Body of pancreas (tissue), 4 donors: ENCODE measurements at regions not wholly inside any gene's neighbourhood (a gene's known extent, or its start where the extent isn't known, plus 50 kb on each side); places are given as distances from the start of the nearest gene placed in this dataset.

ENCODE experiments used
- ATAC-seq: fragments of 150-250 bp; one replicate; pipeline ENCODE4 v1.9.1; 2016
- DNase-seq, 4 donors: peaks; one replicate each; pipeline ENCODE4 v3.0.0-alpha.2; 2019
- H3K27ac ChIP-seq, 4 donors: fragments of 200-600 bp; sonication (generic); 1 replicate in 3 of 4; 2 replicates in 1 of 4; pipeline versions ENCODE4 v1.5.1 to v1.6.1; 2016 to 2019; ENCODE audit warnings: mild to moderate bottlenecking in 1 of 4, mixed read lengths in 1 of 4, moderate library complexity in 1 of 4
- H3K27me3 ChIP-seq, 2 donors: fragments of 200-600 bp; sonication (generic); one replicate each; pipeline ENCODE4 v1.6.0; 2016; ENCODE audit warnings: mild to moderate bottlenecking in 1 of 2
- H3K36me3 ChIP-seq, 2 donors: fragments of 200-600 bp; sonication (generic); replicated peaks in 1 of 2; 2 replicates each; pipeline ENCODE4 v1.5.1; 2016; ENCODE audit warnings: low read depth in 2 of 2; ENCODE audit not compliant: insufficient read depth in 1 of 2
- H3K4me1 ChIP-seq: fragments of 200-600 bp; sonication (generic); one replicate; pipeline ENCODE4 v1.6.0; 2016
- H3K4me3 ChIP-seq, 2 donors: fragments of 200-600 bp; sonication (generic); 1 replicate in 1 of 2; 2 replicates in 1 of 2; pipeline ENCODE4 v1.5.1; 2016 to 2019
- H3K9me3 ChIP-seq, 3 donors: fragments of 200-600 bp; sonication (generic); 1 replicate in 2 of 3; 2 replicates in 1 of 3; pipeline ENCODE4 v1.5.1; 2016
- POLR2A ChIP-seq, 3 donors: fragments of 450-650 bp; IDR thresholded peaks; one replicate each; pipeline ENCODE4 v1.6.1; 2016; ENCODE audit warnings: antibody characterized with exemption in 3 of 3, mild to moderate bottlenecking in 2 of 3
- WGBS, 2 donors: methylation state at CpG; one replicate each; pipeline ENCODE4 v1.1.5; 2017; 5-methylcytosine and 5-hydroxymethylcytosine counted together
- intact Hi-C: fragments of 100-400 bp; cut with DNase I; formaldehyde crosslinking; loops from one replicate; pipeline ENCODE4 v1.15.1; 2023
- TF ChIP-seq, protein P1 (sequence below), 7 experiments: fragments of 450-650 bp in 4 of 7; fragments of 200-600 bp in 3 of 7; sonication (generic) in 3 of 7; IDR thresholded peaks; one replicate each; pipeline ENCODE4 v1.5.1; 2016 to 2019; ENCODE audit warnings: antibody characterized with exemption in 7 of 7

DNA sequence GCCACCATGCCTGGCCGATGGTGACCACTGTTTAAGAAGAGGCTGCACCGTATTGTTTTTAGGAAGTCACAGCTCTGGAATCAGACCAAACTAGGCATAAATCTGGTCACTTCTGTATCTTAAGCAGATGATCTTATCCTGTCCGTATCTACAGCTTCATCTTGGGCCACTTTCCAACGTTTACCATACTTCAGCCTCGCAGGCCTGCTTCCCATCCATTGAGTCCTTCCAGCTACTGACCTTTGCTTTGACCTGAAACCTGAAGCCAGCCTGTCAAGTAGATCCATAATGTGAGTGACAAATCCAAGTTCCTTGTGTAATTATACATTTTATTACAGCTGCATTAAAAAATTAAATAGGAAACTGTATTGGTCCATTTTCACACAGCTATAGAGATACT, 1033.0 kb downstream of the CDH11 start:
- H3K4me3 ChIP-seq = no peak overlapping the region
- H3K27me3 ChIP-seq = no peaks in the 10 kb centered on the region
- 52 to 69% methylated on average over 5 of the region's 5 CpGs for WGBS, 2 donors
- no peak overlapping the region for H3K27ac ChIP-seq
- H3K4me1 ChIP-seq = no peaks in the 10 kb centered on the region
- no peaks in the 10 kb centered on the region for H3K9me3 ChIP-seq
- H3K36me3 ChIP-seq = no peaks in the 10 kb centered on the region
- intact Hi-C loops = no loop called here
- TF ChIP-seq, protein P1, sequence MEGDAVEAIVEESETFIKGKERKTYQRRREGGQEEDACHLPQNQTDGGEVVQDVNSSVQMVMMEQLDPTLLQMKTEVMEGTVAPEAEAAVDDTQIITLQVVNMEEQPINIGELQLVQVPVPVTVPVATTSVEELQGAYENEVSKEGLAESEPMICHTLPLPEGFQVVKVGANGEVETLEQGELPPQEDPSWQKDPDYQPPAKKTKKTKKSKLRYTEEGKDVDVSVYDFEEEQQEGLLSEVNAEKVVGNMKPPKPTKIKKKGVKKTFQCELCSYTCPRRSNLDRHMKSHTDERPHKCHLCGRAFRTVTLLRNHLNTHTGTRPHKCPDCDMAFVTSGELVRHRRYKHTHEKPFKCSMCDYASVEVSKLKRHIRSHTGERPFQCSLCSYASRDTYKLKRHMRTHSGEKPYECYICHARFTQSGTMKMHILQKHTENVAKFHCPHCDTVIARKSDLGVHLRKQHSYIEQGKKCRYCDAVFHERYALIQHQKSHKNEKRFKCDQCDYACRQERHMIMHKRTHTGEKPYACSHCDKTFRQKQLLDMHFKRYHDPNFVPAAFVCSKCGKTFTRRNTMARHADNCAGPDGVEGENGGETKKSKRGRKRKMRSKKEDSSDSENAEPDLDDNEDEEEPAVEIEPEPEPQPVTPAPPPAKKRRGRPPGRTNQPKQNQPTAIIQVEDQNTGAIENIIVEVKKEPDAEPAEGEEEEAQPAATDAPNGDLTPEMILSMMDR (IDR thresholded peaks at IDR 0.05) = no peak
- ATAC-seq (no peak), DNase-seq (no peak)

DNA sequence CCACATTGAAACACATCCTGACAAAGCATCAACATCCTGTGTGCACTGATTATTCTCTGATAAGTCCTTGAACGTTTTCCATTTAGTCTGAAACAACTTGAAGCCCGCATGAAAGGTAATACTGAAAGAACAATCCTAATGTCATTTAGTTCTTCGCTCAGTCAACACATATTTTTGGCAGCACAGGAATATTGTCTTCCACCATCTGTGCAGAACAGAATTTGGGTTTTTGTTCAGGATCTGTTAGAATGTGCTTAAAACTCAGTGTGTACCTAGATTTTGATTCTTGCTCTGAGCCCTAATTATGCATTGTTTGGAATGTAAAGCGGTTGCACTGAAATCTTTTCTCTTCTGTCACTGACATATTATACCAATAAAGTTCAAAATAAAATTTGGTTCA, 1036.6 kb downstream of the CDH11 start:
- H3K27ac ChIP-seq = no peak overlapping the region
- no peaks in the 10 kb centered on the region for H3K27me3 ChIP-seq
- H3K36me3 ChIP-seq = no peaks in the 10 kb centered on the region
- no peaks in the 10 kb centered on the region for H3K9me3 ChIP-seq
- TF ChIP-seq, protein P1 (IDR thresholded peaks at IDR 0.05) = no peak
- no peak for TF ChIP-seq POLR2A (IDR thresholded peaks at IDR 0.05)
- no peak for DNase-seq
- no peak overlapping the region for H3K4me3 ChIP-seq
- 56 to 63% methylated on average over 4 of the region's 4 CpGs for WGBS, 2 donors
- ATAC-seq = no peak
- H3K4me1 ChIP-seq = no peaks in the 10 kb centered on the region
- intact Hi-C loops = no loop called here

DNA sequence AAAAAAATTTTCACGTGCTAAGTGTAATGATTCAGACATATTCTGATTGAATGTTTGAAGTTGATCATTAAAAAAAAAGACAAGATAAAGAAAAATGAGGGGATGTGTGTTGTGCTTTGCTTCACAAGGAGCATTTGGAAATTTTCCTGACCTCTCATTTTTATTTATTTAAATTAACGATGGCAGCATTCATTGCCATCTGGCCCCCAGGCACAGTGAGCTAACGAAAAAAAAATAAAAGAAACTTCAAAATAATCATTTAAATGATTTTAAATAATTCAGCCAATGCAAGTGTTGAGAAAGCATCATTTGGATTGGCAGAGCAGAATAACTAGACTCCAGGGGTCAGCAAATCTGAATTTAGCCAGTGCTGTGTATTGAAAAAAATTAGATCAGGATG, 1037.2 kb downstream of the CDH11 start:
- no peak for DNase-seq
- TF ChIP-seq POLR2A (IDR thresholded peaks at IDR 0.05) = no peak
- TF ChIP-seq, protein P1 (IDR thresholded peaks at IDR 0.05) = no peak
- no peaks in the 10 kb centered on the region for H3K4me1 ChIP-seq
- no peak for ATAC-seq
- no peaks in the 10 kb centered on the region for H3K27me3 ChIP-seq
- 56 to 58% methylated on average over 3 of the region's 3 CpGs for WGBS, 2 donors
- intact Hi-C loops = no loop called here
- H3K4me3 ChIP-seq = no peak overlapping the region
- H3K9me3 ChIP-seq = no peaks in the 10 kb centered on the region
- no peaks in the 10 kb centered on the region for H3K36me3 ChIP-seq
- no peak overlapping the region for H3K27ac ChIP-seq

DNA sequence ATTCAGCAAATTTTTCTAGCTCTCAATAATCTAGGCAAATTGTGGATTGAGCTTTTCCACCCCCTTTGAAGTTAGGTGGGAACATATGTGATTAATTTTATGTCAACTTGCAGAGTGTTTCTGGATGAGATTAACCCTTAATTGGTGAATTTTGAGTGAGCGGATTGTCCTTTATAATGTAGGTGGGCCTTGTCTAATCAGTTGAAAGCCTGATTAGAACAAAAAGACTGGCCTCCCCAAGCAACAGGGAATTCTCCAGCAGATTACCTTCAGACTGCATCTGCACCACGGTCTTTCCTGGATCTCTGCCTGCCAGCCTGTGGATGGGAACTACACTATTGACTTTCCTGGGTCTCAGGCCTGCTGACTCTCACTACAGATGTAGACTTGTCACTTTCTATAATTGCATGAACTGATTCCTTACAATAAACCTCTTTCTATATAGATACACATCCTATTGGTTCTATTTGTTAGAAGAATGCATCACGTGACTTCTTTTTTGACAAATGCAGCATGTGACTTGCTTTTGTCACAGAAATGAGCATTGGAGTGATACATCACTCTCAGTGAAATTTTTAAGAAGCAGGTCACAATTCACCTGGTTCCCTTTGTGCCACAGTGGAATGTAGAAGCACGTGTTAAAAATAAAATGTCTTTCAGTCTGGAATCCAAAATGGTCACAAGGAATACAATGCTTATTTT, 1038.3 kb downstream of the CDH11 start:
- 73 to 75% methylated on average over 4 of the region's 4 CpGs for WGBS, 2 donors
- no peaks in the 10 kb centered on the region for H3K27me3 ChIP-seq
- no peaks in the 10 kb centered on the region for H3K9me3 ChIP-seq
- ATAC-seq = no peak
- TF ChIP-seq POLR2A (IDR thresholded peaks at IDR 0.05) = no peak
- TF ChIP-seq, protein P1 (IDR thresholded peaks at IDR 0.05) = no peak
- H3K36me3 ChIP-seq = no peaks in the 10 kb centered on the region
- no peak overlapping the region for H3K4me3 ChIP-seq
- no peak overlapping the region for H3K27ac ChIP-seq
- intact Hi-C loops = no loop called here
- no peak for DNase-seq
- no peaks in the 10 kb centered on the region for H3K4me1 ChIP-seq

DNA sequence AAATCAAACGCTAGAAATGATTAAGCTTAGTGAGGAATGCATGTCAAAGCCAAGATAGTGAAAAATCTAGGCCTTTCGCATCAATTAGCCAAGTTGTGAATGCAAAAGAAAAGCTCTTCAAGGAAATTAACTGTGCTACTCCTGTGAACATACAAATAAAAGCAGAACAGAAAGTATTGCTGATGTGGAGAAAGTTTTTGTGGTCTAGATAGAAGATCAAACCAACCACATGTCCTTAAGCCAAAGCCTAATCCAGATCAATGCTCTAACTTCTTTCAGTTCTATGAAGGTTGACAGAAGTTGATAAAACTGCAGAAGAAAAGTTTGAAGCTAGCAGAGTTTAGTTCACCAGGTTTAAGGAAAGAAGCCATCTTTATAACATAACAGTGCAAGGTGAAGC, 1044.6 kb downstream of the CDH11 start:
- TF ChIP-seq, protein P1 (IDR thresholded peaks at IDR 0.05) = no peak
- no peak for TF ChIP-seq POLR2A (IDR thresholded peaks at IDR 0.05)
- Histone ChIP-seq H3K9me3 (no peaks in the 10 kb centered on the region), H3K36me3 (no peaks in the 10 kb centered on the region), H3K27ac (no peak overlapping the region), H3K4me1 (no peaks in the 10 kb centered on the region), H3K27me3 (no peaks in the 10 kb centered on the region), H3K4me3 (no peak overlapping the region)
- no peak for ATAC-seq
- intact Hi-C loops = no loop called here
- 79 to 85% methylated on average over 2 of the region's 2 CpGs for WGBS, 2 donors
- no peak for DNase-seq
